ENCODE measurements at regions not wholly inside any gene's neighbourhood (a gene's known extent, or its start where the extent isn't known, plus 50 kb on each side); places are given as distances from the start of the nearest gene placed in this dataset.

DNA sequence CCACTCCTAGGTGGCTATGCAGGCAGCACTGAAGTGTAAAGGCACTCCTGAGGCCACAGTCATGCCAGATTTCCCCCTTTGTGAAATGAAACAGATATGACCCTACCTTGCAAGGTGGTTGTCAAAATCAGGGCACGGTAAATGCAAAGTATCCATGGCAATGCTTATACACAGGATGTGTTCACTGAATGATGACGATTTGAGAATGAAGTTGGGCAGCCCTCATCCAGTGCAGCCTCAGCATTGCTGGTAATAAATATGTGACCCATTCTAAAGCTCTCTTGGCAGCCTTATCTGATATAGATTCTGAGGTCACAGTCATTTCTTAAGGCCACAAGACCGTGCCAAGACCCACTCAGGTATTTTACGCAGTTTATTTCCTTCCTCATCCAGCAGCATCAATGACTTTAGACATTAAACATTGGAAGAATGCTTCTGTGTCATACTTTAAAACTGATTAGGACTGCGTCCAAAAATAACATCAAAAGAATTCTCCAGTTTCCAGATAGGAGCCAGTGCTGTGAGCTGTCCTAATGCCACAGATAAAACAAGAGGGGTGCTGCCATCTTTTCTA lies 125.5 kb upstream of the SERTAD2 start (continued):
- no peak for TF ChIP-seq ESRRG (CRISPR knock-in tag; IDR thresholded peaks at IDR 0.05)
- TF ChIP-seq, protein P1, sequence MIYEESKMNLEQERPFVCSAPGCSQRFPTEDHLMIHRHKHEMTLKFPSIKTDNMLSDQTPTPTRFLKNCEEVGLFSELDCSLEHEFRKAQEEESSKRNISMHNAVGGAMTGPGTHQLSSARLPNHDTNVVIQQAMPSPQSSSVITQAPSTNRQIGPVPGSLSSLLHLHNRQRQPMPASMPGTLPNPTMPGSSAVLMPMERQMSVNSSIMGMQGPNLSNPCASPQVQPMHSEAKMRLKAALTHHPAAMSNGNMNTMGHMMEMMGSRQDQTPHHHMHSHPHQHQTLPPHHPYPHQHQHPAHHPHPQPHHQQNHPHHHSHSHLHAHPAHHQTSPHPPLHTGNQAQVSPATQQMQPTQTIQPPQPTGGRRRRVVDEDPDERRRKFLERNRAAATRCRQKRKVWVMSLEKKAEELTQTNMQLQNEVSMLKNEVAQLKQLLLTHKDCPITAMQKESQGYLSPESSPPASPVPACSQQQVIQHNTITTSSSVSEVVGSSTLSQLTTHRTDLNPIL (CRISPR knock-in tag; IDR thresholded peaks at IDR 0.05; ENCODE audit: low read depth), result peak; percentile 91

DNA sequence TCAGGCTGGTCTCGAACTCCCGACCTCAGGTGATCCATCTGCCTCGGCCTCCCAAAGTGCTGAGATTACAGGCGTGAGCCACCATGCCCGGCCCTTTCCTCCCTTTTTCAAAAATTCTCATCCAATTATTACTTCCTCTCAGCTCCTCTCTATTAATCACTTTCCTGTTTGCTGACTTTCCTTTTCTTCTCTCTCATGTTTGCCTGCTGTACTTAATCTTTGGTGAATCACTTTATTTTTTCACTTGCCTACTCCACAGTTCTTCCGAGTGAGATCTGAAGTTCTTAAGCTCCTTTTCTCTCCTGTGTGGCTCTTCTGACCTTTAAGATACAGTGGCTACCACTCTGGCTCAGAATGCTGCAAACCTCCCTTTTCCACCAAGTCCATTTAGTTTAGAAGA lies 126.3 kb upstream of the SERTAD2 start:
- no peak for ATAC-seq
- TF ChIP-seq SNAI2 (CRISPR knock-in tag; IDR thresholded peaks at IDR 0.05), result no peak
- no peak for TF ChIP-seq ISL1 (CRISPR knock-in tag; IDR thresholded peaks at IDR 0.05)
- TF ChIP-seq ZFP30 (CRISPR knock-in tag; IDR thresholded peaks at IDR 0.05), result no peak
- TF ChIP-seq, protein P2, sequence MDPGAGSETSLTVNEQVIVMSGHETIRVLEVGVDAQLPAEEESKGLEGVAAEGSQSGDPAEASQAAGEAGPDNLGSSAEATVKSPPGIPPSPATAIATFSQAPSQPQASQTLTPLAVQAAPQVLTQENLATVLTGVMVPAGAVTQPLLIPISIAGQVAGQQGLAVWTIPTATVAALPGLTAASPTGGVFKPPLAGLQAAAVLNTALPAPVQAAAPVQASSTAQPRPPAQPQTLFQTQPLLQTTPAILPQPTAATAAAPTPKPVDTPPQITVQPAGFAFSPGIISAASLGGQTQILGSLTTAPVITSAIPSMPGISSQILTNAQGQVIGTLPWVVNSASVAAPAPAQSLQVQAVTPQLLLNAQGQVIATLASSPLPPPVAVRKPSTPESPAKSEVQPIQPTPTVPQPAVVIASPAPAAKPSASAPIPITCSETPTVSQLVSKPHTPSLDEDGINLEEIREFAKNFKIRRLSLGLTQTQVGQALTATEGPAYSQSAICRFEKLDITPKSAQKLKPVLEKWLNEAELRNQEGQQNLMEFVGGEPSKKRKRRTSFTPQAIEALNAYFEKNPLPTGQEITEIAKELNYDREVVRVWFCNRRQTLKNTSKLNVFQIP (CRISPR knock-in tag; IDR thresholded peaks at IDR 0.05; ENCODE audit: borderline replicate concordance, low read depth), result no peak
- TF ChIP-seq, protein P1 (CRISPR knock-in tag; IDR thresholded peaks at IDR 0.05; ENCODE audit: low read depth), result no peak
- no peak for TF ChIP-seq GLIS3 (CRISPR knock-in tag; IDR thresholded peaks at IDR 0.05)
- TF ChIP-seq RARB (CRISPR knock-in tag; IDR thresholded peaks at IDR 0.05), result no peak
- TF ChIP-seq ZNF565 (CRISPR knock-in tag; conservative IDR thresholded peaks at IDR 0.05; ENCODE audit: low read depth), result no peak
- TF ChIP-seq, protein P3, sequence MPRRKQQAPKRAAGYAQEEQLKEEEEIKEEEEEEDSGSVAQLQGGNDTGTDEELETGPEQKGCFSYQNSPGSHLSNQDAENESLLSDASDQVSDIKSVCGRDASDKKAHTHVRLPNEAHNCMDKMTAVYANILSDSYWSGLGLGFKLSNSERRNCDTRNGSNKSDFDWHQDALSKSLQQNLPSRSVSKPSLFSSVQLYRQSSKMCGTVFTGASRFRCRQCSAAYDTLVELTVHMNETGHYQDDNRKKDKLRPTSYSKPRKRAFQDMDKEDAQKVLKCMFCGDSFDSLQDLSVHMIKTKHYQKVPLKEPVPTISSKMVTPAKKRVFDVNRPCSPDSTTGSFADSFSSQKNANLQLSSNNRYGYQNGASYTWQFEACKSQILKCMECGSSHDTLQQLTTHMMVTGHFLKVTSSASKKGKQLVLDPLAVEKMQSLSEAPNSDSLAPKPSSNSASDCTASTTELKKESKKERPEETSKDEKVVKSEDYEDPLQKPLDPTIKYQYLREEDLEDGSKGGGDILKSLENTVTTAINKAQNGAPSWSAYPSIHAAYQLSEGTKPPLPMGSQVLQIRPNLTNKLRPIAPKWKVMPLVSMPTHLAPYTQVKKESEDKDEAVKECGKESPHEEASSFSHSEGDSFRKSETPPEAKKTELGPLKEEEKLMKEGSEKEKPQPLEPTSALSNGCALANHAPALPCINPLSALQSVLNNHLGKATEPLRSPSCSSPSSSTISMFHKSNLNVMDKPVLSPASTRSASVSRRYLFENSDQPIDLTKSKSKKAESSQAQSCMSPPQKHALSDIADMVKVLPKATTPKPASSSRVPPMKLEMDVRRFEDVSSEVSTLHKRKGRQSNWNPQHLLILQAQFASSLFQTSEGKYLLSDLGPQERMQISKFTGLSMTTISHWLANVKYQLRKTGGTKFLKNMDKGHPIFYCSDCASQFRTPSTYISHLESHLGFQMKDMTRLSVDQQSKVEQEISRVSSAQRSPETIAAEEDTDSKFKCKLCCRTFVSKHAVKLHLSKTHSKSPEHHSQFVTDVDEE (CRISPR knock-in tag; IDR thresholded peaks at IDR 0.05), result no peak
- no peak for TF ChIP-seq OSR1 (CRISPR knock-in tag; IDR thresholded peaks at IDR 0.05)

DNA sequence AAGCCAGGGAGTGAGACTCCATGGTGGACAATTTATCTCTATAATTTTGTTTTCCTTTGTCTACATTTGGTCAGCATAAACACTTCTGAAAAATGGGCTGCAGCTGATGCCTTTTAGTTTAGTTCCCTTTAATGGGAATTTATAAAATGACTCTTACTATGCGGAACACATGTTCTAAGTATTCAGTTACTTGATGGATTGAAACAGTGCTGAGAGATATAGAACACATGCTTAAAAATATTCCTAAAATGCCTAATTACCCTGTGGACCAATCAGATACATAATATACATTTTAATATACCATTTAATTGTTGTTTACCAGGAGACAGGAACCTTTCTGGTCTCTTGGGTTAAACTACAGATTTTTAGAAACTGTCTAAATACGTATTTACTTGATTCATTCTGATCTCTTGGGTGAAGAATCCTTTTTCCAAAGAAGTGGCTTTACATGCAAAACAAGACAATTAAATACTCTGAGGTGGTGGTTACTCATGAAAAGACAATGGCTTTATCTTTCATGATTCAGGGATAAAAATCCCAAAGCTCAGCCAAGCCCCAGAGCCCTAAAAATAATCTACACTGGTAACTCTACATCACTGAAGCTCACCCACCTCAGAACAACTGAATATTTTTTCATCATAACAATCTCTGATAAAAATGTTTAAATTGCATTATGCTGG lies 128.1 kb upstream of the SERTAD2 start:
- TF ChIP-seq OSR1 (CRISPR knock-in tag; IDR thresholded peaks at IDR 0.05), result no peak
- TF ChIP-seq, protein P3 (CRISPR knock-in tag; IDR thresholded peaks at IDR 0.05), result no peak
- no peak for TF ChIP-seq ARNTL (CRISPR knock-in tag; IDR thresholded peaks at IDR 0.05; ENCODE audit: borderline replicate concordance, low read depth)
- TF ChIP-seq CSRNP3 (CRISPR knock-in tag; IDR thresholded peaks at IDR 0.05), result no peak
- no peak for TF ChIP-seq PPARA (CRISPR knock-in tag; IDR thresholded peaks at IDR 0.05; ENCODE audit: borderline replicate concordance)
- TF ChIP-seq, protein P1 (CRISPR knock-in tag; IDR thresholded peaks at IDR 0.05; ENCODE audit: low read depth), result no peak
- no peak for TF ChIP-seq TOX (CRISPR knock-in tag; IDR thresholded peaks at IDR 0.05; ENCODE audit: borderline replicate concordance)
- TF ChIP-seq SNAI2 (CRISPR knock-in tag; IDR thresholded peaks at IDR 0.05), result no peak
- no peak for ATAC-seq

Measured in SK-N-SH treated with all-trans-retinoic acid at 6 μM for 48 hours (cell line).